H9 (cell line): ENCODE measurements at regions not wholly inside any gene's neighbourhood (a gene's known extent, or its start where the extent isn't known, plus 50 kb on each side); places are given as distances from the start of the nearest gene placed in this dataset.

Experiments
- DNase-seq: peaks from one replicate; pipeline ENCODE4 v3.0.0-alpha.2; 2017
- H2AFZ ChIP-seq: one replicate; pipeline ENCODE4 v1.6.1; 2013; ENCODE audit warnings: mild to moderate bottlenecking, low read length, control low read depth, moderate library complexity
- H2AK5ac ChIP-seq: 2 replicates; pipeline ENCODE4 v1.6.1; 2013; ENCODE audit warnings: low read length, control low read depth, mixed read lengths; ENCODE audit not compliant: insufficient read length
- H2BK120ac ChIP-seq: one replicate; pipeline ENCODE4 v1.6.1; 2013; ENCODE audit warnings: low read depth, mild to moderate bottlenecking, low read length, control low read depth, inconsistent platforms; ENCODE audit not compliant: poor library complexity, severe bottlenecking
- H2BK12ac ChIP-seq: 2 replicates; pipeline ENCODE4 v1.6.1; 2013; ENCODE audit warnings: low read length, control low read depth, mixed read lengths, low read depth; ENCODE audit not compliant: insufficient read length
- H2BK15ac ChIP-seq: 2 replicates; pipeline ENCODE4 v1.6.1; 2013; ENCODE audit warnings: low read depth, low read length, control low read depth
- H2BK20ac ChIP-seq: one replicate; pipeline ENCODE4 v1.6.1; 2013; ENCODE audit warnings: low read depth, mild to moderate bottlenecking, low read length, control low read depth, inconsistent platforms; ENCODE audit not compliant: poor library complexity, severe bottlenecking
- H2BK5ac ChIP-seq: 2 replicates; pipeline ENCODE4 v1.6.1; 2013; ENCODE audit warnings: low read length, control low read depth, mixed read lengths; ENCODE audit not compliant: insufficient read length
- H3K14ac ChIP-seq: 2 replicates; pipeline ENCODE4 v1.6.1; 2013; ENCODE audit warnings: low read length, control low read depth; ENCODE audit not compliant: insufficient read depth
- H3K18ac ChIP-seq: 2 replicates; pipeline ENCODE4 v1.6.1; 2013; ENCODE audit warnings: low read depth, mild to moderate bottlenecking, mixed read lengths, low read length, control low read depth; ENCODE audit not compliant: insufficient read length
- H3K23ac ChIP-seq: 2 replicates; pipeline ENCODE4 v1.6.1; 2013; ENCODE audit warnings: low read length, control low read depth, mixed read lengths, low read depth; ENCODE audit not compliant: insufficient read length
- H3K23me2 ChIP-seq: 2 replicates; pipeline ENCODE4 v1.6.1; 2013; ENCODE audit warnings: low read depth, mild to moderate bottlenecking, mixed read lengths, low read length, control low read depth; ENCODE audit not compliant: insufficient read length, poor library complexity, severe bottlenecking
- H3K27ac ChIP-seq: 2 replicates; pipeline ENCODE4 v1.5.1; 2013; ENCODE audit warnings: low read length, control low read depth, mixed read lengths, low read depth; ENCODE audit not compliant: insufficient read length
- H3K27me3 ChIP-seq: 2 replicates; pipeline ENCODE4 v1.6.1; 2013; ENCODE audit warnings: low read length, control low read depth, inconsistent platforms; ENCODE audit not compliant: insufficient read depth
- H3K4ac ChIP-seq: 2 replicates; pipeline ENCODE4 v1.6.1; 2013; ENCODE audit warnings: low read depth, mild to moderate bottlenecking, control low read depth, inconsistent platforms, low read length, moderate library complexity
- H3K4me1 ChIP-seq: 2 replicates; pipeline ENCODE4 v1.6.1; 2013; ENCODE audit warnings: low read length, control low read depth, inconsistent platforms; ENCODE audit not compliant: insufficient read depth
- H3K4me2 ChIP-seq: 2 replicates; pipeline ENCODE4 v1.6.1; 2013; ENCODE audit warnings: low read length, control low read depth, mixed read lengths; ENCODE audit not compliant: insufficient read length, insufficient read depth
- H3K56ac ChIP-seq: 2 replicates; pipeline ENCODE4 v1.6.1; 2013; ENCODE audit warnings: low read depth, mild to moderate bottlenecking, mixed read lengths, low read length, control low read depth; ENCODE audit not compliant: insufficient read length
- H3K79me1 ChIP-seq: 2 replicates; pipeline ENCODE4 v1.6.1; 2013; ENCODE audit warnings: low read depth, mild to moderate bottlenecking, moderate library complexity, low read length, control low read depth, inconsistent platforms; ENCODE audit not compliant: insufficient read depth, poor library complexity, severe bottlenecking
- H3K79me2 ChIP-seq: 2 replicates; pipeline ENCODE4 v1.6.1; 2013; ENCODE audit warnings: low read length, control low read depth, inconsistent platforms; ENCODE audit not compliant: insufficient read depth
- H3K9ac ChIP-seq: 2 replicates; pipeline ENCODE4 v1.6.1; 2013; ENCODE audit warnings: low read length, control low read depth, mixed read lengths; ENCODE audit not compliant: insufficient read length; ENCODE audit errors: extremely low read depth
- H3K9me3 ChIP-seq: one replicate; pipeline ENCODE4 v1.6.1; 2013; ENCODE audit warnings: low read depth, low read length, inconsistent platforms; ENCODE audit not compliant: control insufficient read depth
- H3T11ph ChIP-seq: one replicate; pipeline ENCODE4 v1.6.1; 2013; ENCODE audit warnings: mild to moderate bottlenecking, low read length, control low read depth, inconsistent platforms
- H4K20me1 ChIP-seq: one replicate; pipeline ENCODE4 v1.6.1; 2013; ENCODE audit not compliant: control insufficient read depth, insufficient read length, insufficient read depth
- H4K5ac ChIP-seq: 2 replicates; pipeline ENCODE4 v1.6.1; 2013; ENCODE audit warnings: low read depth, mild to moderate bottlenecking, mixed read lengths, low read length, control low read depth; ENCODE audit not compliant: insufficient read length
- H4K8ac ChIP-seq: replicated peaks from 2 replicates; pipeline ENCODE4 v1.6.1; 2013; ENCODE audit warnings: low read length, control low read depth, mixed read lengths, low read depth; ENCODE audit not compliant: insufficient read length
- H4K91ac ChIP-seq: 2 replicates; pipeline ENCODE4 v1.6.1; 2013; ENCODE audit warnings: low read depth, mild to moderate bottlenecking, moderate library complexity, mixed read lengths, low read length, control low read depth; ENCODE audit not compliant: insufficient read length
- H3K27ac Mint-ChIP-seq, 3 experiments: 2 replicates in 2 of 3; 3 replicates in 1 of 3; pipeline ENCODE4 v1.8.0; 2020 to 2021; ENCODE audit warnings: mixed read lengths in 3 of 3, mild to moderate bottlenecking in 1 of 3, moderate library complexity in 1 of 3
- H3K27me3 Mint-ChIP-seq: 2 replicates; pipeline ENCODE4 v1.8.0; 2021; ENCODE audit warnings: low read depth, mild to moderate bottlenecking, moderate library complexity, mixed read lengths
- H3K36me3 Mint-ChIP-seq, 3 experiments: 2 replicates in 2 of 3; 3 replicates in 1 of 3; pipeline ENCODE4 v1.8.0; 2020 to 2021; ENCODE audit warnings: low read depth in 3 of 3, mixed read lengths in 3 of 3; ENCODE audit not compliant: insufficient read depth in 1 of 3
- H3K4me1 Mint-ChIP-seq, 2 experiments: 2 replicates each; pipeline ENCODE4 v1.8.0; 2020; ENCODE audit warnings: mixed read lengths in 2 of 2
- H3K4me3 Mint-ChIP-seq, 2 experiments: 2 replicates in 1 of 2; 3 replicates in 1 of 2; pipeline ENCODE4 v1.8.0; 2020 to 2021; ENCODE audit warnings: mild to moderate bottlenecking in 2 of 2, mixed read lengths in 2 of 2, moderate library complexity in 1 of 2
- H3K9me3 Mint-ChIP-seq, 2 experiments: 2 replicates in 1 of 2; 3 replicates in 1 of 2; pipeline ENCODE4 v1.8.0; 2020; ENCODE audit warnings: mild to moderate bottlenecking in 2 of 2, mixed read lengths in 2 of 2, moderate library complexity in 1 of 2
- WGBS: extraction: QIAGEN DNeasy Blood & Tissue Kit; methylation state at CpG from one replicate; pipeline ENCODE4 v1.1.7; 2013; ENCODE audit warnings: missing lambda C conversion rate, low lambda C conversion rate, mixed read lengths; ENCODE audit not compliant: insufficient read length; ENCODE audit errors: extremely low coverage; 5-methylcytosine and 5-hydroxymethylcytosine counted together
- TF ChIP-seq, protein P1 (sequence below): fragments of 200-600 bp; sonication (generic); conservative IDR thresholded peaks from 3 replicates; pipeline ENCODE4 v1.8.0; 2021; ENCODE audit warnings: antibody characterized with exemption, mild to moderate bottlenecking

DNA sequence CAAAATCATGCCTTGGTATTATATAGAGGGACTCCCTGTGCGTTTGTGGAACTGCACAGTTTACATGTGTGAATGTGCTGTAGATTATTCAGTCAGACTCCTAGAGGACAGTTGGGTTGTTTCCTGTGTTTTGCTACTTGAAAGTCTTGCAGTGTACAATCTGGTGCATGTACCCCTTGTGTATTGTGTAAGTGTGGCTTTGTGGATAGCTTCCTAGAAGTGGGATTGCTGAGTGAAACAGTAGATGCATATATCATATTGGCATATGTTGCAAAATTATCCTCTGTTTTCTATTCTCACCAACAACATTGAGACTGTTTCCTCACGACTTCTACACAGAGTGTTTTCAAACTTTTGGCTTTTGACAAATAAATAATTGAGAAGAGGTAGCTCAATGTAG, 263.7 kb downstream of the MAP2K6 start:
- WGBS, result no CpG with 5 or more reads among the region's 2 CpGs
- no peaks in the 10 kb centered on the region; a peak in 3 of 5 replicates for H3K9me3 Mint-ChIP-seq
- no peak overlapping the region for H3K27ac Mint-ChIP-seq
- Histone ChIP-seq H2BK12ac (no peak overlapping the region), H2BK20ac (no peak overlapping the region), H3K4ac (no peak overlapping the region), H3K23me2 (no peaks in the 10 kb centered on the region), H3K27ac (no peak overlapping the region), H2BK15ac (no peak overlapping the region), H4K5ac (no peak overlapping the region), H3T11ph (no peak overlapping the region), H3K56ac (no peak overlapping the region), H3K23ac (no peak overlapping the region), H3K4me2 (no peak overlapping the region), H4K8ac (no peak overlapping the region), H4K20me1 (no peaks in the 10 kb centered on the region), H4K91ac (no peak overlapping the region), H3K27me3 (no peaks in the 10 kb centered on the region), H3K79me1 (no peaks in the 10 kb centered on the region), H3K14ac (no peak overlapping the region), H2BK120ac (no peak overlapping the region), H3K79me2 (no peaks in the 10 kb centered on the region), H3K18ac (no peak overlapping the region), H2BK5ac (no peak overlapping the region), H3K4me1 (no peaks in the 10 kb centered on the region), H3K9me3 (no peaks in the 10 kb centered on the region), H2AFZ (no peak overlapping the region), H3K9ac (no peak overlapping the region), H2AK5ac (no peak overlapping the region)
- no peaks in the 10 kb centered on the region for H3K27me3 Mint-ChIP-seq
- H3K4me3 Mint-ChIP-seq, result no peak overlapping the region
- H3K36me3 Mint-ChIP-seq, result no peaks in the 10 kb centered on the region
- no peaks in the 10 kb centered on the region for H3K4me1 Mint-ChIP-seq
- no peak for DNase-seq
- TF ChIP-seq, protein P1, sequence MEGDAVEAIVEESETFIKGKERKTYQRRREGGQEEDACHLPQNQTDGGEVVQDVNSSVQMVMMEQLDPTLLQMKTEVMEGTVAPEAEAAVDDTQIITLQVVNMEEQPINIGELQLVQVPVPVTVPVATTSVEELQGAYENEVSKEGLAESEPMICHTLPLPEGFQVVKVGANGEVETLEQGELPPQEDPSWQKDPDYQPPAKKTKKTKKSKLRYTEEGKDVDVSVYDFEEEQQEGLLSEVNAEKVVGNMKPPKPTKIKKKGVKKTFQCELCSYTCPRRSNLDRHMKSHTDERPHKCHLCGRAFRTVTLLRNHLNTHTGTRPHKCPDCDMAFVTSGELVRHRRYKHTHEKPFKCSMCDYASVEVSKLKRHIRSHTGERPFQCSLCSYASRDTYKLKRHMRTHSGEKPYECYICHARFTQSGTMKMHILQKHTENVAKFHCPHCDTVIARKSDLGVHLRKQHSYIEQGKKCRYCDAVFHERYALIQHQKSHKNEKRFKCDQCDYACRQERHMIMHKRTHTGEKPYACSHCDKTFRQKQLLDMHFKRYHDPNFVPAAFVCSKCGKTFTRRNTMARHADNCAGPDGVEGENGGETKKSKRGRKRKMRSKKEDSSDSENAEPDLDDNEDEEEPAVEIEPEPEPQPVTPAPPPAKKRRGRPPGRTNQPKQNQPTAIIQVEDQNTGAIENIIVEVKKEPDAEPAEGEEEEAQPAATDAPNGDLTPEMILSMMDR, result no peak
